RWPE2 (cell line): ENCODE measurements at regions not wholly inside any gene's neighbourhood (a gene's known extent, or its start where the extent isn't known, plus 50 kb on each side); places are given as distances from the start of the nearest gene placed in this dataset.

Experiments used
- ATAC-seq: fragments of 200-7000 bp; cut with Tn5 transposase; 3 replicates; pipeline ENCODE4 v1.9.1; 2021; ENCODE audit warnings: low read depth
- DNase-seq: peaks from one replicate; pipeline ENCODE4 v3.0.0-alpha.2; 2020; ENCODE audit warnings: low spot score
- H3K27ac ChIP-seq: fragments of 450-650 bp; 2 replicates; pipeline ENCODE4 v1.5.1; 2017; ENCODE audit warnings: mild to moderate bottlenecking; ENCODE audit not compliant: poor library complexity, severe bottlenecking
- H3K27me3 ChIP-seq: fragments of 250-450 bp; sonication (Bioruptor Pico); 2 replicates; pipeline ENCODE4 v1.5.1; 2021; ENCODE audit warnings: mild to moderate bottlenecking, moderate library complexity; ENCODE audit not compliant: insufficient read depth, poor library complexity, severe bottlenecking
- H3K36me3 ChIP-seq: fragments of 250-450 bp; sonication (Bioruptor Pico); 2 replicates; pipeline ENCODE4 v1.5.1; 2020; ENCODE audit warnings: low read depth, mild to moderate bottlenecking, moderate library complexity
- H3K4me1 ChIP-seq: fragments of 250-450 bp; sonication (Bioruptor Pico); 2 replicates; pipeline ENCODE4 v1.5.1; 2021; ENCODE audit warnings: mild to moderate bottlenecking, moderate library complexity; ENCODE audit not compliant: insufficient read depth, poor library complexity, severe bottlenecking
- H3K4me3 ChIP-seq: fragments of 250-450 bp; sonication (Bioruptor Pico); 2 replicates; pipeline ENCODE4 v1.5.1; 2021; ENCODE audit warnings: mild to moderate bottlenecking, moderate library complexity; ENCODE audit not compliant: severe bottlenecking
- H3K9me3 ChIP-seq: fragments of 250-450 bp; sonication (Bioruptor Pico); 2 replicates; pipeline ENCODE4 v1.5.1; 2021; ENCODE audit warnings: mild to moderate bottlenecking, moderate library complexity; ENCODE audit not compliant: severe bottlenecking
- CTCF ChIP-seq: fragments of 450-650 bp; IDR thresholded peaks from one replicate; pipeline ENCODE4 v1.5.1; 2017; ENCODE audit warnings: mild to moderate bottlenecking, moderate library complexity; ENCODE audit not compliant: poor library complexity, severe bottlenecking

GRCh38 chr2:234565842-234566619, 69.2 kb upstream of the ARL4C start:
- Histone ChIP-seq H3K27ac (no peak overlapping the region), H3K9me3 (no peaks in the 10 kb centered on the region), H3K4me1 (no peaks in the 10 kb centered on the region), H3K36me3 (no peaks in the 10 kb centered on the region), H3K27me3 (no peaks in the 10 kb centered on the region), H3K4me3 (no peak overlapping the region)
- no peak for ATAC-seq
- DNase-seq, result no peak
- TF ChIP-seq CTCF, result no peak

GRCh38 chr2:234565201-234565600, 68.3 kb upstream of the ARL4C start:
- ATAC-seq, result no peak
- no peak for TF ChIP-seq CTCF
- Histone ChIP-seq H3K27ac (no peak overlapping the region), H3K9me3 (no peaks in the 10 kb centered on the region), H3K27me3 (no peaks in the 10 kb centered on the region), H3K4me1 (no peaks in the 10 kb centered on the region), H3K36me3 (no peaks in the 10 kb centered on the region), H3K4me3 (no peak overlapping the region)
- no peak for DNase-seq

GRCh38 chr2:234564699-234565098, 67.8 kb upstream of the ARL4C start:
- Histone ChIP-seq H3K9me3 (no peaks in the 10 kb centered on the region), H3K4me1 (no peaks in the 10 kb centered on the region), H3K4me3 (no peak overlapping the region), H3K27me3 (no peaks in the 10 kb centered on the region), H3K27ac (no peak overlapping the region), H3K36me3 (no peaks in the 10 kb centered on the region)
- peak; percentile 36 for TF ChIP-seq CTCF
- ATAC-seq, result no peak
- DNase-seq, result no peak

- DNase-seq, result no peak
- Histone ChIP-seq H3K4me3 (no peak overlapping the region), H3K27ac (no peak overlapping the region), H3K36me3 (no peaks in the 10 kb centered on the region), H3K4me1 (peaks cover 3% of the 10 kb centered on the region), H3K27me3 (no peaks in the 10 kb centered on the region), H3K9me3 (no peaks in the 10 kb centered on the region)
- ATAC-seq, result no peak; the same call in 2 of the 3 replicates
- no peak for TF ChIP-seq CTCF
Observed at GRCh38 chr2:234559609-234560008, 62.7 kb upstream of the ARL4C start.

GRCh38 chr2:234558642-234559041, 61.8 kb upstream of the ARL4C start:
- no peaks in the 10 kb centered on the region for H3K27me3 ChIP-seq
- no peak for DNase-seq
- no peak for ATAC-seq

More at GRCh38 chr2:234558642-234559041, 61.8 kb upstream of the ARL4C start:
- H3K36me3 ChIP-seq, result no peaks in the 10 kb centered on the region
- no peak overlapping the region for H3K4me3 ChIP-seq
- no peak overlapping the region for H3K27ac ChIP-seq
- no peaks in the 10 kb centered on the region for H3K9me3 ChIP-seq
- H3K4me1 ChIP-seq, result peaks cover 3% of the 10 kb centered on the region
- TF ChIP-seq CTCF, result no peak
